ENCODE measurements at regions not wholly inside any gene's neighbourhood (a gene's known extent, or its start where the extent isn't known, plus 50 kb on each side); places are given as distances from the start of the nearest gene placed in this dataset.

DNA sequence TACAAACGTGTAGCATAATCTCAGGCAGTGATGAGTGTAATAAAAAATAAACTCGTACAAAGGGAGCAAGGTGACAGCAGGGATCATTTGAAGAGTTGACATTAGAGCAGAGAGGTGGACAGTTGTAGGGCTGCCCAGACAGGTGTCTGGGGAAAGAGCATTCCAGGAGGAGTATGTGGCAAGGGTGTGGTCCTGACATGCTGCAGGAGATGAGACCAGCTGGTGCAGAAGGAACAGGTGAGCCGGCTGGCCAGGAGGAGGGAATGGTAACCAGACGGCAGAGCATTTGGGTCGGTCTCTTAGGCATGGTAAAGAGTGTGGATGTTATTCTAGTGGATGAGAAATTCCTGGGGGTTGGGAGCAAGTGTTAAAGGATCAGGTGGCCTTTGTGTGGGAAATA is 306.3 kb downstream of the LMX1A start:
- H3K9me3 ChIP-seq, result no peaks in the 10 kb centered on the region
- no peaks in the 10 kb centered on the region for H3K4me1 ChIP-seq
- no peak for TF ChIP-seq POLR2A (IDR thresholded peaks at IDR 0.05)
- TF ChIP-seq, protein P1, sequence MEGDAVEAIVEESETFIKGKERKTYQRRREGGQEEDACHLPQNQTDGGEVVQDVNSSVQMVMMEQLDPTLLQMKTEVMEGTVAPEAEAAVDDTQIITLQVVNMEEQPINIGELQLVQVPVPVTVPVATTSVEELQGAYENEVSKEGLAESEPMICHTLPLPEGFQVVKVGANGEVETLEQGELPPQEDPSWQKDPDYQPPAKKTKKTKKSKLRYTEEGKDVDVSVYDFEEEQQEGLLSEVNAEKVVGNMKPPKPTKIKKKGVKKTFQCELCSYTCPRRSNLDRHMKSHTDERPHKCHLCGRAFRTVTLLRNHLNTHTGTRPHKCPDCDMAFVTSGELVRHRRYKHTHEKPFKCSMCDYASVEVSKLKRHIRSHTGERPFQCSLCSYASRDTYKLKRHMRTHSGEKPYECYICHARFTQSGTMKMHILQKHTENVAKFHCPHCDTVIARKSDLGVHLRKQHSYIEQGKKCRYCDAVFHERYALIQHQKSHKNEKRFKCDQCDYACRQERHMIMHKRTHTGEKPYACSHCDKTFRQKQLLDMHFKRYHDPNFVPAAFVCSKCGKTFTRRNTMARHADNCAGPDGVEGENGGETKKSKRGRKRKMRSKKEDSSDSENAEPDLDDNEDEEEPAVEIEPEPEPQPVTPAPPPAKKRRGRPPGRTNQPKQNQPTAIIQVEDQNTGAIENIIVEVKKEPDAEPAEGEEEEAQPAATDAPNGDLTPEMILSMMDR (IDR thresholded peaks at IDR 0.05), result no peak
- TF ChIP-seq POLR2AphosphoS5 (IDR thresholded peaks at IDR 0.05), result no peak
- no peak for DNase-seq (ENCODE audit: low spot score in 2 of 2)
- intact Hi-C loops (cut with DNase I; ENCODE audit: low total_unique reads), result no loop called here
- H3K27ac ChIP-seq, result no peak overlapping the region
- H3K36me3 ChIP-seq, result no peaks in the 10 kb centered on the region
- no peak overlapping the region for H3K4me3 ChIP-seq
- no peaks in the 10 kb centered on the region for H3K27me3 ChIP-seq

DNA sequence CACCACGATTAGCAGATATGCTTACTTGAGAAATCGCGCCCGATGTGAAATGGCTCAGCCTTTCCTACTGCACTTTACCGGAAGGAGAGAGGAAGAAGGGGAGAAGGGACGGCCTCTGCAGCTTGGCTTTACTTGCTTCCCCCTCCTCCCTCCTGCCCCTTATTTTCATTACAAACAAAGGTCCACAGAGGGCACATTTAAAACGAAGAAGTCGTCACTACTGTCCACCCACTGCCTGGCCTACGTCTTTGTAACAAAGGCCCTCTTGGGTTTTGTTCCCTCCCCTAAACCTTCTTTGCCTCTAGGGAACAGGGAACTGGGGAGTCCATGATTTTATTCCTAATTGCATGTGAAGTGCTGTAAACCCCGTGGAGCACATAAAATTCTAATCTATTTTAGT is 308.5 kb downstream of the LMX1A start:
- TF ChIP-seq, protein P1 (IDR thresholded peaks at IDR 0.05), result no peak
- TF ChIP-seq POLR2AphosphoS5 (IDR thresholded peaks at IDR 0.05), result no peak
- TF ChIP-seq POLR2A (IDR thresholded peaks at IDR 0.05), result no peak
- H3K9me3 ChIP-seq, result no peaks in the 10 kb centered on the region
- no peak overlapping the region for H3K27ac ChIP-seq
- H3K36me3 ChIP-seq, result no peaks in the 10 kb centered on the region
- H3K27me3 ChIP-seq, result no peaks in the 10 kb centered on the region
- DNase-seq (ENCODE audit: low spot score in 2 of 2), result no peak
- no peaks in the 10 kb centered on the region for H3K4me1 ChIP-seq
- no peak overlapping the region for H3K4me3 ChIP-seq
- intact Hi-C loops (cut with DNase I; ENCODE audit: low total_unique reads), result no loop called here

DNA sequence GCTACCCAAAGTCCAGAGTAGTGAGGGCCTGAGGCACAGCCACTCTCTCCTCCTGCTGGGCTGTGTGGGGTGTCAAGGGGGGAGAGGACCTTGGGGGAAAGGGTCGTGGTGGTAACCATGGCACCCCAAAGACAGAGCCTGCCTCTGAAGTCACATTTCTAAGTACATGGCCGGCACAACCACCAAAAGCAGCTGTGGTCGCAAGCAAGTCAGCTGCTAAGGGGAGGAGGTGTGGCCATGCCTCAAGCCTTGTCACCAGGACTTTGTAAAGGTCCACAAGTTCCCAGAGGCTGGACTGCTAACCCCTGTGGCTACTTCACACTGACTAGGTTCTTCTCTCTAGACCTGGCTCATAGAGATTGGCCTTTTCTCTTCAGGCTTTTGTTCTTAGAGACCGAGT is 310.6 kb downstream of the LMX1A start:
- Histone ChIP-seq H3K9me3 (no peaks in the 10 kb centered on the region), H3K27ac (no peak overlapping the region), H3K27me3 (no peaks in the 10 kb centered on the region), H3K36me3 (no peaks in the 10 kb centered on the region), H3K4me3 (no peak overlapping the region), H3K4me1 (no peaks in the 10 kb centered on the region)
- DNase-seq (ENCODE audit: low spot score in 2 of 2), result no peak
- no peak for TF ChIP-seq POLR2AphosphoS5 (IDR thresholded peaks at IDR 0.05)
- TF ChIP-seq POLR2A (IDR thresholded peaks at IDR 0.05), result no peak
- TF ChIP-seq, protein P1 (IDR thresholded peaks at IDR 0.05), result no peak
- intact Hi-C loops (cut with DNase I; ENCODE audit: low total_unique reads), result no loop called here

DNA sequence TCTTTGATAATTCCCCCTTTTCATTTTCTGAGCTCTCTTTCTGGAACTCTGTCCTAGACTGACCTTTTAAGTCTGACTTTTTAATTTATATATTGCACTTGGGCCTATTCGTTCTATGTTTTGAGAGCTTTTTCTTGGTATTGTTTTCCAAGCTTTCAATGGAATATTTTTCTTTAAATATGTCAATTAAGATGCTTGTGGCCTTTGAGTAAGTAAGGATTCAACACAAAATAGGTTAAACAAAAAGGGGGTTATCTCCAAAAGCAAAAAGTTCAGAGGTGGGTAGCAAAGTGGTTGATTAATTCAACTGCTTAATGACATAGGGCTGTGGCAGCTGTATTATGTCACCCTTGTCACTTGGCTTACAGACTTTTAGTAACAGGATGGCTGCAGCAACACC is 315.9 kb downstream of the LMX1A start:
- TF ChIP-seq, protein P1 (IDR thresholded peaks at IDR 0.05), result no peak
- TF ChIP-seq POLR2AphosphoS5 (IDR thresholded peaks at IDR 0.05) (no peak), POLR2A (IDR thresholded peaks at IDR 0.05) (no peak)
- Histone ChIP-seq H3K27ac (no peak overlapping the region), H3K36me3 (no peaks in the 10 kb centered on the region), H3K4me3 (no peak overlapping the region), H3K4me1 (no peaks in the 10 kb centered on the region), H3K27me3 (no peaks in the 10 kb centered on the region), H3K9me3 (no peaks in the 10 kb centered on the region)
- no peak for DNase-seq (ENCODE audit: low spot score in 2 of 2)
- intact Hi-C loops (cut with DNase I; ENCODE audit: low total_unique reads), result no loop called here

DNA sequence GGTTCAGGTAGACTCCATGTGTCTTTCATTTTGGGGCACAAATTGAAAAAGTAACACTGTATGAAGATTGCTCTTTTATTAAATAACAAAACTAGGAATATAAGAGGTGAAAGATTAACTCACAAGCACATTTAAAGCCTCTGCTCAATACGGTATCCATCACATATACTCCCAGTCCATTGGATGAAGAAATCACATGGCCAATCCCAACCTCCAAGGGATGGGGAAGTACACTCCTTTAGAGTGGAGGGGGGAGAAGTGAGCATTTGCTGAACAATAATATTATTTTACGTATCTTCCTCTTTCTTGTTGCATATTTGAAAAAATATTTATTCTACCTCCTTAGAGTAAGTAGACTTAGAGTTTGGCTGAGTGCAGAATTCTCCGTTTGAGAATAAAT is 316.5 kb downstream of the LMX1A start:
- no peaks in the 10 kb centered on the region for H3K27me3 ChIP-seq
- no peak overlapping the region for H3K4me3 ChIP-seq
- H3K4me1 ChIP-seq, result no peaks in the 10 kb centered on the region
- no peaks in the 10 kb centered on the region for H3K36me3 ChIP-seq
- no peak for TF ChIP-seq POLR2A (IDR thresholded peaks at IDR 0.05)
- TF ChIP-seq, protein P1 (IDR thresholded peaks at IDR 0.05), result no peak
- TF ChIP-seq POLR2AphosphoS5 (IDR thresholded peaks at IDR 0.05), result no peak
- no peak overlapping the region for H3K27ac ChIP-seq
- intact Hi-C loops (cut with DNase I; ENCODE audit: low total_unique reads), result no loop called here
- DNase-seq (ENCODE audit: low spot score in 2 of 2), result no peak
- no peaks in the 10 kb centered on the region for H3K9me3 ChIP-seq
